Thoracic aorta (tissue), 2 donors: ENCODE measurements at regions not wholly inside any gene's neighbourhood (a gene's known extent, or its start where the extent isn't known, plus 50 kb on each side); places are given as distances from the start of the nearest gene placed in this dataset.

Experiments used
- ATAC-seq: fragments of 150-250 bp; one replicate; pipeline ENCODE4 v1.8.0; 2017; ENCODE audit warnings: low read depth; ENCODE audit not compliant: insufficient number of reproducible peaks, low FRiP score
- DNase-seq: peaks from one replicate; pipeline ENCODE4 v3.0.0-alpha.2; 2020; ENCODE audit warnings: low spot score
- H3K27ac ChIP-seq, 2 donors: fragments of 200-600 bp; sonication (generic); 1 replicate in 1 of 2; 2 replicates in 1 of 2; pipeline ENCODE4 v1.5.1; 2016; ENCODE audit warnings: mild to moderate bottlenecking in 2 of 2, moderate library complexity in 2 of 2
- H3K27me3 ChIP-seq: fragments of 200-600 bp; sonication (generic); replicated peaks from 2 replicates; pipeline ENCODE4 v1.6.0; 2016; ENCODE audit warnings: mild to moderate bottlenecking; ENCODE audit not compliant: insufficient read depth
- H3K36me3 ChIP-seq: fragments of 200-600 bp; sonication (generic); one replicate; pipeline ENCODE4 v1.5.1; 2016
- H3K4me1 ChIP-seq, 2 donors: fragments of 200-600 bp; sonication (generic); 1 replicate in 1 of 2; 2 replicates in 1 of 2; pipeline versions ENCODE4 v1.5.1 to v1.6.0; 2016; ENCODE audit warnings: low read depth in 2 of 2, mild to moderate bottlenecking in 1 of 2; ENCODE audit not compliant: control insufficient read depth in 1 of 2
- H3K4me3 ChIP-seq: fragments of 200-600 bp; sonication (generic); 2 replicates; pipeline ENCODE4 v1.5.1; 2016; ENCODE audit warnings: mild to moderate bottlenecking
- H3K9me3 ChIP-seq: fragments of 200-600 bp; sonication (generic); 2 replicates; pipeline ENCODE4 v1.5.1; 2016
- TF ChIP-seq, protein P1 (sequence below): fragments of 200-600 bp; sonication (generic); IDR thresholded peaks from one replicate; pipeline ENCODE4 v1.5.1; 2019; ENCODE audit warnings: antibody characterized with exemption

DNA sequence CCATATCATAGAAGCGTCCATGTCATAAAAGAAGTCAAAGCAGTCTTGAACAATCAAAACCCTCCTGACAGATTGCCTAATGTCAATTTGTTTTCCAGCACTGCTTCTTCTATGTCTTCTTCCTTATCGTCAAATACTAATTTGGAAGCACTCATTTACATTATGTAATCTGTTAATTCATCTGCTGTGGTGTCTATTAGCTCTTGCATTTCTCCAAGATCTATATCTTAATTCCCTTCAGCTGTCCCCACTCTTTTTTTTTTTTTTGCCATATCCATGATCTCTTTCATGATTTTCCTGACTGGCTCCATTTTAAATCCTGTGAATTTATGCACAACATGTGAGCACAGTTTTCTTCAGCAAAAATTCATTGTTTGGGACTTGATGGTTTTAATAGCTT lies 560.5 kb upstream of the ARPP21 start:
- H3K27me3 ChIP-seq: no peaks in the 10 kb centered on the region
- no peak for DNase-seq
- no peak overlapping the region for H3K4me3 ChIP-seq
- H3K4me1 ChIP-seq: no peaks in the 10 kb centered on the region
- H3K9me3 ChIP-seq: no peaks in the 10 kb centered on the region
- H3K36me3 ChIP-seq: no peaks in the 10 kb centered on the region
- no peak for ATAC-seq
- TF ChIP-seq, protein P1, sequence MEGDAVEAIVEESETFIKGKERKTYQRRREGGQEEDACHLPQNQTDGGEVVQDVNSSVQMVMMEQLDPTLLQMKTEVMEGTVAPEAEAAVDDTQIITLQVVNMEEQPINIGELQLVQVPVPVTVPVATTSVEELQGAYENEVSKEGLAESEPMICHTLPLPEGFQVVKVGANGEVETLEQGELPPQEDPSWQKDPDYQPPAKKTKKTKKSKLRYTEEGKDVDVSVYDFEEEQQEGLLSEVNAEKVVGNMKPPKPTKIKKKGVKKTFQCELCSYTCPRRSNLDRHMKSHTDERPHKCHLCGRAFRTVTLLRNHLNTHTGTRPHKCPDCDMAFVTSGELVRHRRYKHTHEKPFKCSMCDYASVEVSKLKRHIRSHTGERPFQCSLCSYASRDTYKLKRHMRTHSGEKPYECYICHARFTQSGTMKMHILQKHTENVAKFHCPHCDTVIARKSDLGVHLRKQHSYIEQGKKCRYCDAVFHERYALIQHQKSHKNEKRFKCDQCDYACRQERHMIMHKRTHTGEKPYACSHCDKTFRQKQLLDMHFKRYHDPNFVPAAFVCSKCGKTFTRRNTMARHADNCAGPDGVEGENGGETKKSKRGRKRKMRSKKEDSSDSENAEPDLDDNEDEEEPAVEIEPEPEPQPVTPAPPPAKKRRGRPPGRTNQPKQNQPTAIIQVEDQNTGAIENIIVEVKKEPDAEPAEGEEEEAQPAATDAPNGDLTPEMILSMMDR: no peak
- no peak overlapping the region for H3K27ac ChIP-seq

DNA sequence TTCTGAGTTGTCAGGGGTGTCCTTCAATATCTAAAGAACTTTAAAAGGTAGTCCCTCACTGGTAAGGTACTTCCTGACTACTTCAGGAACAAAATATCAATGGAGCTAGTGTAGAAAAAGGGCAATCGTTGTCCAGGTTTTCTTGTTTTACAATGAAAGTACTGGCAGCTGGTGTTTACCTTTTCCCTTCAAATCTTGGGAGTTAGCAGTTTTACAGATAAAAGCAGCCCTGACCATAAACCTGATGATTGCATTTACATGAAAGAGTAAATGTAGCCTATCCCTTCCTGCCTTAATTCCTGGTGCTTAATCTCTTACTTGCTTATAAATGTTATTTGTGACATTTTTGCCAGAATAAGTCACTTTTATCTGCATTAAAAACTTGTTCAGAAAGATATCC lies 559.9 kb upstream of the ARPP21 start:
- H3K27me3 ChIP-seq: no peaks in the 10 kb centered on the region
- no peaks in the 10 kb centered on the region for H3K36me3 ChIP-seq
- DNase-seq (no peak), ATAC-seq (no peak)
- H3K4me3 ChIP-seq: no peak overlapping the region
- H3K9me3 ChIP-seq: no peaks in the 10 kb centered on the region
- TF ChIP-seq, protein P1: no peak
- no peaks in the 10 kb centered on the region for H3K4me1 ChIP-seq
- no peak overlapping the region for H3K27ac ChIP-seq

DNA sequence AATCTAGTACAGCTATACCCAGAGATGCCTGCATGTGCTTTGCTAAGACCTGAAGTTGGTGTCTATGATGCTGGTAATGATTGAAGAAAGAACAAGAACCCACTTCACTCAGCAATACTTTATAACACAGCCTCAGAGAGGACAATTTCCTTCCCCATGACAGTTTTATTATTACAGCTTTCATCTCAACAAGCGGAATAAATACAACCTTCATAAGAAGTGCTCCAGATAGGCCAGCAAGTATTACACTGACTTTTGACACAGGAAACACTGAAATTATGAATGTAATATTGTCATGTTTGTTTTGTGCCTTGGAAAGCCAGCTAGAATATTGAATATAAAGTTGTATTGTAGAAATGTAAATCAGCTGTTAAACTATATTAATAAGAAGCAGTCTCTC lies 557.4 kb upstream of the ARPP21 start:
- Histone ChIP-seq H3K9me3 (no peaks in the 10 kb centered on the region), H3K4me1 (no peaks in the 10 kb centered on the region), H3K27me3 (no peaks in the 10 kb centered on the region), H3K27ac (no peak overlapping the region), H3K36me3 (no peaks in the 10 kb centered on the region), H3K4me3 (no peak overlapping the region)
- DNase-seq: no peak
- TF ChIP-seq, protein P1: no peak
- no peak for ATAC-seq

DNA sequence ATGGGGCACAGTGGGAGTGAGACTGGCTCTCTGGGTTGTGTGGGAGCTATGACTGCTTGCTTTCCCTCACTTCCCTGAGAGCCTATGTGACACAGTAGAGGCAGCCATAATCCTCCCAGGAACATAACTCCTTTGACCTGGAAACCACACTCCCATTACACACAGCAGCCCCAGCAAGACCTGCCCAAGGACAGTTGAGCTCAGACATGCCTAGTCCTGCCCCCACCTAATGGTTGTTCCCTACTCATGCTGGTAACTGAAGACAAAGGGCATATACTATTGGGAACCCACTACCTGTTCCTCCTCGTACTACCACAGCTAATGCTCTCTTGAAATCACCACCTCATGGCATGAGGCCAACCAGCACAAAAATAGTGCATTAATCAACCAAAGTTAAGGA lies 550.4 kb upstream of the ARPP21 start:
- Histone ChIP-seq H3K27ac (no peak overlapping the region), H3K4me3 (no peak overlapping the region), H3K4me1 (no peaks in the 10 kb centered on the region), H3K27me3 (no peaks in the 10 kb centered on the region), H3K36me3 (no peaks in the 10 kb centered on the region), H3K9me3 (peaks cover 3% of the 10 kb centered on the region)
- ATAC-seq (no peak), DNase-seq (no peak)
- TF ChIP-seq, protein P1: no peak

DNA sequence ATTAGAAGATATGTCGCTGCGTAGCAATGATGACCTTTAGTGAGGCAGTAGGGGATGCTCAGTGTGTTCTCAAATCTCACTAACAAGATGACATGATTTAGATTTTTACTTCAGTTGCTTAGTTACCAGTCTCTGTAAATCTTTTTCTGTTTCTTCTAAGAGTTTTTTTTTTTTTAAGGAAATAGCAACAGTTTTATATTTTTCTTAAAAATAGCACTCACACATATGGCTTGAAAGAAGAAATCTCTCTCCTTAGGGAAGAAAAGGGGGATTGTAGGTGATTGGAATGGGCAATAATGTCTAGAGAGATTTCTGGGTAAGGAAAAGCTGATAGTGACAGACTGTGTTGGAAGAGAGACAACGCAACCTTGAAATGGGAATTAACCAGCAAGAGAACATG lies 524.6 kb upstream of the ARPP21 start:
- no peak for ATAC-seq
- H3K27ac ChIP-seq: no peak overlapping the region
- TF ChIP-seq, protein P1: no peak

More for the DNA sequence above, 524.6 kb upstream of the ARPP21 start:
- no peak overlapping the region for H3K4me3 ChIP-seq
- H3K27me3 ChIP-seq: no peaks in the 10 kb centered on the region
- H3K9me3 ChIP-seq: no peaks in the 10 kb centered on the region
- no peak for DNase-seq
- H3K4me1 ChIP-seq: no peaks in the 10 kb centered on the region
- H3K36me3 ChIP-seq: no peaks in the 10 kb centered on the region
